ENCODE measurements at regions not wholly inside any gene's neighbourhood (a gene's known extent, or its start where the extent isn't known, plus 50 kb on each side); places are given as distances from the start of the nearest gene placed in this dataset.
"Not testable (repeated sequence)": the region's sequence is repeated elsewhere in the genome, so short reads cannot be mapped to it uniquely, and the experiment has no call there.

- no peak for DNase-seq
These were observed 189.9 kb downstream of the KTN1 start for GRCh38 chr14:55769877-55770276.

- no peak for DNase-seq
These were observed 191.4 kb downstream of the KTN1 start for GRCh38 chr14:55771242-55771981.

- DNase-seq, result no peak
These were observed 192.5 kb downstream of the KTN1 start for GRCh38 chr14:55772486-55772885.

DNA sequence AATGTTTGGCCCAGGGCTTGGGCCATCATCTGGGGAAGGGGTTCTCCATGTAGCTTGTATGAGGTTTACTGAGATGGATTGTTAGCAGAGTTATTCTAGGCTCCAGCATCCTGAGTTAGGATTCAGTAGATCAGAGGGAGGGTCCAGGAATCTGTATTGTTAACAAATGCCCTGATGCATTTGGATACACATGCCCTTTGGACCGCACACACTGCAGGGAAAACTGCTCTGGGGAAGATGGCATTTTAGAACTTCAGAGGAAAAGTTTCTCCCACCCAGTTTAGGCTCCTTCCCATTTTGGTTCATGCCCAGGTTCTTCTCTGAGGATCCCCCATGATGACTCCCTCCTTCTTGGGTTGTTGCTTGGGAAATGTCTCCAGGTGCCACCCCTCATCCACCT lies 193.3 kb downstream of the KTN1 start:
- no peak for DNase-seq

DNA sequence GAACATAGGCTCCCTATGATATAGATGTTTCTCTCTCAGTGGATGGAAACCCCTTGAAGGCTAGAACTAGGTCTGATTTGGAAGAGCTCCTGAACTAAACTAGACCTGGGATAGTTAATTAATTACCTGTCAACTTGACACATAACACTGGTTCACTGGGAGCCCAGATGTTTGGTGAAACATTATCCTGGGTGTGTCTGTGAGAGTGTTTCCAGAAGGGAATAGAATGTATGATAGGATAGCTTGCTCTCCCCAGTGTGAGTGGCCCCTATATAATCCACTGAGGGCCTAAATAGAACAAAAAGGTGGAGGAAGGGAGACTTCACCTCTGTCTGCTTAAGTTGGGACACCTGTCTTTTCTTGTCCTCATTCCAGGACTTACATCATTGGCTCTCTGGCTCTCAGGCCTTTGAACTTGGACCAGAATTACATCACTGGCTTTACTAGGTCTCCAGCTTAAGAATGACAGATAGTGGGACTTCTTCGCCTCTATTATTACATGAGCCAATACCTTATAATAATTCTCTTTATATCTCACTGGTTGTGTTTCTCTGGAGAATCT lies 194.1 kb downstream of the KTN1 start:
- no peak for DNase-seq

- no peak for DNase-seq
These were observed 197.9 kb downstream of the KTN1 start for GRCh38 chr14:55777877-55778276.

DNA sequence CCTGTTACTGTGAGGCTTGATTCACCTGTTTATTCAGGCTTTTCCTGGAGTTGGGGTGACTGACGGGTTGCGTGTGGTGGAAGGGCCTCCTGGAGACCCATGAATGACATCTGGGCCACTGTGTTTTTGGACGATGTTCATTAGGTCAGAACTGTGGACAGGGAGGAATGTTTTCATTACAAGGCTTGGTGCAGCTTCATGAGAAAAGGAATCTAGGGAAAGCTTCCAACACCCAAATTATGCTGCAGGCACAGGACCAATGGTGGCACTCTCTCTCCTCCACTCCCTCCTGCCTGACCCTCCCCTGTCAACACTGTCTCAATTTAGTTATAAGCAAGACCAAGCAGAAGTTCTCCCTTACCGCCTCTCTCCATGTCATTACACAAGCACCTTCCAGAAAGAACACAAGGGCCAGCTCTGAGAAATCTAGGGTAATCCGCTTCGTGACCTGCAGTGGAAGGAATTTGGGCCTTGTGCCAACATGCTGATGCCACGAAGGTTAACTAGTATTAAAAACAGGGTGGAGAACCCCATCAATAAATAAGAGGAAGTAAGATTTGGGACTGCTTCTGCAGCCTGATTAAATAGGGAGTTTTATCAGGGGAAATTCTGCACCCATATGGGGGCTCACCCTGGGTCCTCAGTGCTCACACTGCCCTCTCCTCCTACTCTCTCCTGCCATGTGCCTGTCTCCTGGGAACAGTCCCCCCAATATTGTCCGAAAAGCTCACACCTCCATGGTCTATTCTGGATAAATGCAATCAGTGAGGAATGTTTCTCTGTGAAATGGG lies 200.3 kb downstream of the KTN1 start:
- no peak for DNase-seq

DNA sequence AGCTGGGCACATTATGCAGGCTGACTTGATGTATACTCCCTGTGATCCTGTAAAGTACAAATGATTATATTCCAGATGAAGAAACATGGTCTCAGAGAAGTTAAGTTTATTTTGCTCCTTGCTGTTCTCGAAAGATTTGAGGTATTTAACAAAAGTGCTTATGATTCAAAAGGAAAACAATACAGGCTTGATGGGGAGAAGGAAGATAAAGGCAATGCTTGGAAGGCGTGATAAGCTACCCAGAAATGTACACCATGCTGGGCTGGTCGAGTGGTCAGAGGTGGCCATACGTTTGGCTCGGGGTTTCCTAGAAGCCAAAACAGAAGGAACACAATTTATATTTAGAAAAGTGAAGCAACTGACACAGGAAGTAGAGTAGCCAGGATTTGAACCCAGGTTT lies 201.0 kb downstream of the KTN1 start:
- no peak for DNase-seq

DNA sequence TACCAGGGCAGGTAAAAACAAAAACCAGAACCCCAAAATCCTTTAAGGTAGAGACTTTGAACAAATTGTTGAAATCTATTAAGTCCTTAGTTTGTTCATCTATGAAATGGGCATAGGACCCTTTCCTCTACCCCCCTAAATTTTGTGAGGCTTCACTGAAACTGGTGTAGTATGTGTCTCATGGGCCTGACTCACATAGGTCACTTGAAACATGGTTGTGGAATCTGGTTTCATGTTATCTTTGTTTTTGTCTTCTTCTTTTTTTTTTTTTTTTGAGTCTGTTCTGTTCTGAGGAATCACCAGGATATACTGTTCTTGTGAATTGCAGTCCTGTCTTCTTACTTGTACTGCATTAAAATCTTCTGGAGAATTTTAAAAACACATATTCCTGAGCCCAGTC lies 202.2 kb downstream of the KTN1 start:
- no peak for DNase-seq

DNA sequence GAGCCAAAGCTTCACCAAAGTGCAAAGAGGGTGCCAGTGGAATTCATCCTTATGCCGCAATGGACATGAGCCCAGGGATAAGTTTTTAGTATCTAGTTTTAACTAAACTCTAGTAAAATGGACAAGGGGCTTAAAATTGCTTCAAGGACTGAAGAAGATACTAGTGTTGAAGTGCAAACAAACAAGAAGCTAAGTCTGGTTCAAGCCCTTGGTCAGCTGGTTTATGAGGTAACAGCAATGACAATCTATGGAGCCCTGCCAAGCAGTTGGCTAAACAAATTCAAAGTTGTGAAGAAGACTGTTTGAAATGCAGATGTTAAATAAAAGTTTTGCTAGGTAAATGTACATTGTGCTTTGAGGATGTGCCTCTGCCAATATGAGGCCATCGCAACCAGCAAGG lies 209.4 kb downstream of the KTN1 start:
- no peak for DNase-seq

- DNase-seq, result no peak
These were observed 214.9 kb downstream of the KTN1 start for GRCh38 chr14:55794655-55795595.

DNA sequence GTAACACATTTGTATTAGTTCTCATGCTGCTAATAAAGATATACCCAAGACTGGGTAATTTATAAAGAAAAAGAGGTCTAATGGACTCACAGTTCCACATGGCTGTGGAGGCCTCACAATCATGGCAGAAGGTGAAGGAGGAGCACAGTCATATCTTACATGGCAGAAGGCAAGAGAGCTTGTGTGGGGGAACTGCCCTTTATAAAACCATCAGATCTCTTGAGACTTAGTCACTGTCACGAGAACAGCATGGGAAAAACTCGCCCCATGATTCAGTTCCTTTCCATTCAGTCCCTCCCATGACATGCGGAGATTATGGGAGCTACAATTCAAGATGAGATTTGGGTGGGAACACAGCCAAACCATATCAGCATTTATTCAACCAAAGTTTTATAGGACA lies 216.5 kb downstream of the KTN1 start:
- DNase-seq, result not testable (repeated sequence)

GRCh38 chr14:55798406-55798805 lies 218.4 kb downstream of the KTN1 start:
- DNase-seq, result no peak

DNA sequence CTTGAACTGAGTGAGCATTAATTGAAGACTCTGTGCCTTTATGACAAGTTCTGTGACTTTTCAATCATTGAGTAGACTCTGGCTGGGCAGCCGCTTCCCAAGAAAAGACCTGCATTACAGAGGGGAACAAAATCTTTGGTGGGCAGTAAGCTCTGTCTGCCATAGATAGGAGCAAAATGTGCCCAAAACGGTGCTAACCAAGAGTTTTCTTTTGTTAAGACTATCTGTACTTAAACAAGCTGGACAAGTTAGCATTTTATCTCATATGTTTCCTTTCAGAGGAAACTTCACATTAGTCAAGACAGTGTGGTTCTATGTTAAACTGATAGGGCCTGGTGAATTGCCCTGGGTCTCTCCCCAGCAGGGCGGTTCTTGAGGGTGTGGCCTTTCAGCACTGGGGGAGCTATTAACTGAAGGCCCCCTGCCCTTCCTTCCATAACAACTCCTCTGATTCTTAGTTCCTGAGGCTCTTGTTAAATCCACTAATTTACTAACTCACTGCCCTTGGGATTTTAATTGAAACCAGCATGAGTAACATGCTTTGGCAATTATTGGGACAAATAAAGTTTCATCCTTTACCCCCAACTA lies 219.6 kb downstream of the KTN1 start:
- no peak for DNase-seq

DNA sequence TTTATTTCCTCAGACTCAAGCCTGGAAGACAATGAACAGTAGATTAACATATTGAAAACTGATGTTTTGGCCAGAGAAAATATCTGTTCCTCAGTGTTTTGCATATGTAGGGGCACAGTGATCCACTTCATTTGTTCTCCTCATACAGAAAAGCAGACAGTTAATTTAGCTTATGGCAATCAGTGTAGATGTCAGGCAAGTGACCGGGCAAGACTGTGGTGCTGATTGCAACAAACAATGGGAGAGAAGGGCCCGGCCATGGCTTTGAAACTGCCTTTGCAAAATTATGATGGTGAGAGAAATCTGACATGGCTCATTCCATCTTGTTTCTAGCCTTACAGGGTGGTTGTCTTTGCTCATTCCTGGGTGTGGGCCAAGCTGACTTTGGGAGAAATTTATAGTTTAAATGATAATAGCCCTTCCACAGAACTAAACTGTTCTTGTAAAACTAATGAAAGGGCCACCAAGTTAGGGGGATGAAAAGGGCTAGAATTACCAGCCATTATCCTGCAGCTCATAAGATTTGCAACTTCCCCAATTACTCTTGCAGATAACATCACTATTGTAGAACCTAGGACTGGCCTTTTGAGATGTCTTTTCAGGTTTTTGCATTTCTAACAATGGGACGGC lies 220.3 kb downstream of the KTN1 start:
- no peak for DNase-seq

DNA sequence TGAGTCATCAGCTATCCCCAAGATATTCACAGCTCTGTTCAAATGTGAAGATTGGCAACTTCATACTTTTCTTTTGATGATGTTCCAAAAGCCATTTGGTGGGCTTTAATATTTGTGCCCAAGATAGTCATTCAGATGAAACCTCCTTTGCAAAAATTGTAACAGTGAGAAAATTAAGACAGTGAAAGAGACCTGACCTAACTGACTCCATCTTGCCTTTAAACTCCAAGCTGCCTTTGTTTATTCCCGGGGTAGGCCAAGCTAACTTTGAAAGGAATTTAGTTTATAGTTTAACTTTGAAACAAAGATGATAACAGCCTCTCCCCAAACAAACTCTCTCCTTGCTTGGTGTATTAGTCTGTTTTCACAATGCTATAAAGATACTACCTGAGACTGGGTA lies 221.1 kb downstream of the KTN1 start:
- no peak for DNase-seq

GRCh38 chr14:55802986-55803872 lies 223.2 kb downstream of the KTN1 start:
- DNase-seq, result no peak

- DNase-seq, result no peak
These were observed 224.0 kb downstream of the KTN1 start for GRCh38 chr14:55803873-55804553.

- DNase-seq, result no peak
These were observed 225.2 kb downstream of the KTN1 start for GRCh38 chr14:55805250-55805649.

Data from activated CD4-positive, CD25-positive, alpha-beta regulatory T cell (primary cell).